ENCODE measurements at regions not wholly inside any gene's neighbourhood (a gene's known extent, or its start where the extent isn't known, plus 50 kb on each side); places are given as distances from the start of the nearest gene placed in this dataset.

GRCh38 chr7:17552373-17552772 lies 253.9 kb downstream of the AHR start:
- Histone ChIP-seq H3F3A (ENCODE audit: insufficient read depth, low read length, poor library complexity, severe bottlenecking) (no peaks in the 10 kb centered on the region), H3K9me2 (ENCODE audit: insufficient read depth, low read length) (no peaks in the 10 kb centered on the region), H3K27ac (ENCODE audit: low read length) (no peak overlapping the region), H3K9ac (ENCODE audit: low read length) (no peak overlapping the region), H3K9me3 (ENCODE audit: low read length) (no peaks in the 10 kb centered on the region), H3K27me3 (ENCODE audit: insufficient read depth, low read depth, low read length) (no peaks in the 10 kb centered on the region), H4K20me1 (ENCODE audit: insufficient read depth) (no peaks in the 10 kb centered on the region), H3K4me3 (ENCODE audit: low read length) (no peak overlapping the region), H3K4me2 (ENCODE audit: low read length) (no peak overlapping the region), H2AFZ (ENCODE audit: low read depth, low read length) (no peak overlapping the region), H3K79me2 (replicated peaks; ENCODE audit: insufficient read depth, low read length) (no peaks in the 10 kb centered on the region), H3K36me3 (ENCODE audit: insufficient read depth, low read length) (no peaks in the 10 kb centered on the region)
- TF ChIP-seq EZH2 (IDR thresholded peaks at IDR 0.05; ENCODE audit: borderline replicate concordance, insufficient read depth, low read length, poor library complexity, severe bottlenecking) = no peak
- TF ChIP-seq EP300 (conservative IDR thresholded peaks at IDR 0.05; ENCODE audit: poor library complexity, severe bottlenecking) = no peak
- no peak for TF ChIP-seq REST (IDR thresholded peaks at IDR 0.05; ENCODE audit: borderline replicate concordance)
- TF ChIP-seq, protein P1, sequence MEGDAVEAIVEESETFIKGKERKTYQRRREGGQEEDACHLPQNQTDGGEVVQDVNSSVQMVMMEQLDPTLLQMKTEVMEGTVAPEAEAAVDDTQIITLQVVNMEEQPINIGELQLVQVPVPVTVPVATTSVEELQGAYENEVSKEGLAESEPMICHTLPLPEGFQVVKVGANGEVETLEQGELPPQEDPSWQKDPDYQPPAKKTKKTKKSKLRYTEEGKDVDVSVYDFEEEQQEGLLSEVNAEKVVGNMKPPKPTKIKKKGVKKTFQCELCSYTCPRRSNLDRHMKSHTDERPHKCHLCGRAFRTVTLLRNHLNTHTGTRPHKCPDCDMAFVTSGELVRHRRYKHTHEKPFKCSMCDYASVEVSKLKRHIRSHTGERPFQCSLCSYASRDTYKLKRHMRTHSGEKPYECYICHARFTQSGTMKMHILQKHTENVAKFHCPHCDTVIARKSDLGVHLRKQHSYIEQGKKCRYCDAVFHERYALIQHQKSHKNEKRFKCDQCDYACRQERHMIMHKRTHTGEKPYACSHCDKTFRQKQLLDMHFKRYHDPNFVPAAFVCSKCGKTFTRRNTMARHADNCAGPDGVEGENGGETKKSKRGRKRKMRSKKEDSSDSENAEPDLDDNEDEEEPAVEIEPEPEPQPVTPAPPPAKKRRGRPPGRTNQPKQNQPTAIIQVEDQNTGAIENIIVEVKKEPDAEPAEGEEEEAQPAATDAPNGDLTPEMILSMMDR (IDR thresholded peaks at IDR 0.05; ENCODE audit: poor library complexity, severe bottlenecking) = no peak
- no peak for TF ChIP-seq POLR2AphosphoS5 (IDR thresholded peaks at IDR 0.05)
- TF ChIP-seq SMC3 (conservative IDR thresholded peaks at IDR 0.05; ENCODE audit: poor library complexity) = no peak
- no peak for TF ChIP-seq TAF1 (IDR thresholded peaks at IDR 0.05; ENCODE audit: low read depth)
- no peak for TF ChIP-seq RAD21 (conservative IDR thresholded peaks at IDR 0.05)
- no peak for TF ChIP-seq MXI1 (conservative IDR thresholded peaks at IDR 0.05; ENCODE audit: poor library complexity, severe bottlenecking)

- H3F3A ChIP-seq (ENCODE audit: insufficient read depth, low read length, poor library complexity, severe bottlenecking) = no peaks in the 10 kb centered on the region
- H3K79me2 ChIP-seq (replicated peaks; ENCODE audit: insufficient read depth, low read length) = no peaks in the 10 kb centered on the region
- H3K9me2 ChIP-seq (ENCODE audit: insufficient read depth, low read length) = no peaks in the 10 kb centered on the region
- H4K20me1 ChIP-seq (ENCODE audit: insufficient read depth) = no peaks in the 10 kb centered on the region
- H3K27me3 ChIP-seq (ENCODE audit: insufficient read depth, low read depth, low read length) = no peaks in the 10 kb centered on the region
- no peak overlapping the region for H3K27ac ChIP-seq (ENCODE audit: low read length)
- no peaks in the 10 kb centered on the region for H3K9me3 ChIP-seq (ENCODE audit: low read length)
- H3K36me3 ChIP-seq (ENCODE audit: insufficient read depth, low read length) = no peaks in the 10 kb centered on the region
- TF ChIP-seq REST (IDR thresholded peaks at IDR 0.05; ENCODE audit: borderline replicate concordance) (no peak), MXI1 (conservative IDR thresholded peaks at IDR 0.05; ENCODE audit: poor library complexity, severe bottlenecking) (no peak), EP300 (conservative IDR thresholded peaks at IDR 0.05; ENCODE audit: poor library complexity, severe bottlenecking) (no peak), TAF1 (IDR thresholded peaks at IDR 0.05; ENCODE audit: low read depth) (no peak), EZH2 (IDR thresholded peaks at IDR 0.05; ENCODE audit: borderline replicate concordance, insufficient read depth, low read length, poor library complexity, severe bottlenecking) (no peak), RAD21 (conservative IDR thresholded peaks at IDR 0.05) (no peak), SMC3 (conservative IDR thresholded peaks at IDR 0.05; ENCODE audit: poor library complexity) (no peak), POLR2AphosphoS5 (IDR thresholded peaks at IDR 0.05) (no peak)
- TF ChIP-seq, protein P1 (IDR thresholded peaks at IDR 0.05; ENCODE audit: poor library complexity, severe bottlenecking) = no peak
- no peak overlapping the region for H3K4me3 ChIP-seq (ENCODE audit: low read length)
- no peak overlapping the region for H3K9ac ChIP-seq (ENCODE audit: low read length)
- no peak overlapping the region for H3K4me2 ChIP-seq (ENCODE audit: low read length)
- no peak overlapping the region for H2AFZ ChIP-seq (ENCODE audit: low read depth, low read length)
These were observed 254.5 kb downstream of the AHR start for GRCh38 chr7:17552952-17553351.
